ENCODE measurements at regions not wholly inside any gene's neighbourhood (a gene's known extent, or its start where the extent isn't known, plus 50 kb on each side); places are given as distances from the start of the nearest gene placed in this dataset.

DNA sequence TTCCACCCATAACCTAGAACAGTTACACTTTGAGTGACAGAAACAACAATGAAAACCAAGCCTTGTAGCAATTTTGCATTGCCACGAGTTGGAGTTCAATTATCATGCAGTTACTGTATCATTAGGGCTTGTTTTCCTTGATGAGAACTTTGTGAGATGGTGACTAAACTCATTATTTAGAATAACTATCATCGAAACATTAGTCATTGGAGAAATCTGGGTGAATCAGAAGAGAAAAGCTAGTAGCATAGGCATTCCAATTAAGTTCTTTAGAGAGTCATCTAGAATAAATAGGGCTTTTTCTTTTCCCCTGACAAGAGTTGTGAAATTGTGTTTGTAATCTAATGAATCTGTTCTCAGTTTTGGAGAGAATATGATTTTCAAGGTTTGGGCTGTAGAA lies 122.8 kb upstream of the DOCK10 start:
- TF ChIP-seq, protein P1, sequence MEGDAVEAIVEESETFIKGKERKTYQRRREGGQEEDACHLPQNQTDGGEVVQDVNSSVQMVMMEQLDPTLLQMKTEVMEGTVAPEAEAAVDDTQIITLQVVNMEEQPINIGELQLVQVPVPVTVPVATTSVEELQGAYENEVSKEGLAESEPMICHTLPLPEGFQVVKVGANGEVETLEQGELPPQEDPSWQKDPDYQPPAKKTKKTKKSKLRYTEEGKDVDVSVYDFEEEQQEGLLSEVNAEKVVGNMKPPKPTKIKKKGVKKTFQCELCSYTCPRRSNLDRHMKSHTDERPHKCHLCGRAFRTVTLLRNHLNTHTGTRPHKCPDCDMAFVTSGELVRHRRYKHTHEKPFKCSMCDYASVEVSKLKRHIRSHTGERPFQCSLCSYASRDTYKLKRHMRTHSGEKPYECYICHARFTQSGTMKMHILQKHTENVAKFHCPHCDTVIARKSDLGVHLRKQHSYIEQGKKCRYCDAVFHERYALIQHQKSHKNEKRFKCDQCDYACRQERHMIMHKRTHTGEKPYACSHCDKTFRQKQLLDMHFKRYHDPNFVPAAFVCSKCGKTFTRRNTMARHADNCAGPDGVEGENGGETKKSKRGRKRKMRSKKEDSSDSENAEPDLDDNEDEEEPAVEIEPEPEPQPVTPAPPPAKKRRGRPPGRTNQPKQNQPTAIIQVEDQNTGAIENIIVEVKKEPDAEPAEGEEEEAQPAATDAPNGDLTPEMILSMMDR (conservative IDR thresholded peaks at IDR 0.05; ENCODE audit: low read length), result no peak
- no peak for TF ChIP-seq EZH2phosphoT487 (IDR thresholded peaks at IDR 0.05; ENCODE audit: borderline replicate concordance, low read depth, low read length)

Data from OCI-LY7 (cell line).